Kidney epithelial cell (primary cell): ENCODE measurements at regions not wholly inside any gene's neighbourhood (a gene's known extent, or its start where the extent isn't known, plus 50 kb on each side); places are given as distances from the start of the nearest gene placed in this dataset.

Experiments used
- DNase-seq: peaks from one replicate; pipeline ENCODE4 v3.0.0-alpha.2; 2010; ENCODE audit warnings: low read depth
- H3K27me3 ChIP-seq: 2 replicates; pipeline ENCODE4 v1.6.0; 2011; ENCODE audit warnings: low read length; ENCODE audit not compliant: control insufficient read depth, insufficient read depth
- H3K36me3 ChIP-seq: 2 replicates; pipeline ENCODE4 v1.5.1; 2011; ENCODE audit warnings: low read length; ENCODE audit not compliant: control insufficient read depth, insufficient read depth
- H3K4me3 ChIP-seq: 2 replicates; pipeline ENCODE4 v1.5.1; 2011; ENCODE audit warnings: low read depth, mild to moderate bottlenecking, control low read depth, low read length
- CTCF ChIP-seq: IDR thresholded peaks from 2 replicates; pipeline ENCODE4 v1.5.1; 2011; ENCODE audit warnings: mild to moderate bottlenecking, moderate library complexity, low read length, control low read depth, inconsistent platforms; ENCODE audit not compliant: insufficient read depth, poor library complexity, severe bottlenecking

GRCh38 chr11:44467413-44467812 lies 98.0 kb upstream of the CD82 start:
- H3K27me3 ChIP-seq, result peaks cover 2% of the 10 kb centered on the region
- TF ChIP-seq CTCF, result no peak
- H3K4me3 ChIP-seq, result no peak overlapping the region
- DNase-seq, result no peak
- no peaks in the 10 kb centered on the region for H3K36me3 ChIP-seq

DNA sequence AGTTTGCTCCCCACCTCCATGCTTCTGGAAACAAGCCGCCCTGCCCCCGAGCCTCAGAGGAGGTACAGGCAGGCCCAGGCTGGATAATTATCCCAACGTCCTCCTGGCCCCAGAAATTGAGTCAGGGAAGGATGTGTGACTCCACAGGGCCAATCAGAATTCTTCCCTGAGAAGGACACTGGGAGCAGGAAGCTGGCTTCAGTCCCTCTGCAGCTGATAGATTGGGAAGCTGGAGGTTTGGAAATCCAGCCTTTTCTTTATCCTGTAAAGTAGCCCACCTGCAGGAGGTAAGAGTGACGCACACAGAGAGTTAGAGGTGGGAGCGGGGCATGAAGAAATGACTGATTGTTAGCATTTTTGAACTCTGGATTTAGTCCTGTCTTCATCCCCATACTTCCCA lies 97.5 kb upstream of the CD82 start:
- H3K4me3 ChIP-seq, result no peak overlapping the region
- TF ChIP-seq CTCF, result no peak
- no peak for DNase-seq
- H3K36me3 ChIP-seq, result no peaks in the 10 kb centered on the region
- peaks cover 2% of the 10 kb centered on the region for H3K27me3 ChIP-seq

- no peak for DNase-seq
- no peak for TF ChIP-seq CTCF
Measured at GRCh38 chr11:44468345-44468988, 97.0 kb upstream of the CD82 start.

GRCh38 chr11:44469412-44469811 lies 96.1 kb upstream of the CD82 start:
- H3K36me3 ChIP-seq, result no peaks in the 10 kb centered on the region
- TF ChIP-seq CTCF, result no peak
- H3K4me3 ChIP-seq, result no peak overlapping the region
- H3K27me3 ChIP-seq, result peaks cover 5% of the 10 kb centered on the region
- no peak for DNase-seq

More at GRCh38 chr11:44468345-44468988, 97.0 kb upstream of the CD82 start:
- Histone ChIP-seq H3K4me3 (no peak overlapping the region), H3K36me3 (no peaks in the 10 kb centered on the region), H3K27me3 (peaks cover 2% of the 10 kb centered on the region)

DNA sequence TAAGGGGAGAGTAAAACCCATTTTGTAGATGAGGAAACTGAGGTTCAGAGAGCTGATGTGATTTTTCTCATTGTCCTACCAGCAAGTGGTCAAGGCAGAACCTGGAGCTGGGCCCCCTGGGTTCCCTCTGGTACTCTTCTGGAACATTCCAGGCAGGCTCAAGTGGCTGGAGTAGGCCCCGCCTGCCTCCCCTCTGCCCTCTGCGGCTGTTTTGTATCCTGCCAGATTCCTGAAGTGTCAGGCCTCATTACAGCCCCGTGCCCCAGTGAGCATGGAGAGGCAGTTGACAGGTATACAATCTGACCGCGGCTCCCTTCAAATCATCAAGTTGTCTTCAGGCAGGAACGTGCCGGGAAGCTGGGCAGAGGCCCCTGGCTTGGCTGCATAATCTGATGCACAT lies 94.6 kb upstream of the CD82 start:
- no peak for TF ChIP-seq CTCF
- DNase-seq, result no peak
- Histone ChIP-seq H3K36me3 (no peaks in the 10 kb centered on the region), H3K27me3 (peaks cover 6% of the 10 kb centered on the region), H3K4me3 (no peak overlapping the region)

GRCh38 chr11:44471603-44472002 lies 93.9 kb upstream of the CD82 start:
- no peak for TF ChIP-seq CTCF
- Histone ChIP-seq H3K27me3 (peaks cover 6% of the 10 kb centered on the region), H3K36me3 (no peaks in the 10 kb centered on the region)

More at GRCh38 chr11:44471603-44472002, 93.9 kb upstream of the CD82 start:
- no peak for DNase-seq
- H3K4me3 ChIP-seq, result no peak overlapping the region
